C4-2B (cell line): ENCODE measurements at regions not wholly inside any gene's neighbourhood (a gene's known extent, or its start where the extent isn't known, plus 50 kb on each side); places are given as distances from the start of the nearest gene placed in this dataset.

Experiments
- ZFX ChIP-seq: fragments of 450-650 bp; IDR thresholded peaks from 2 replicates; pipeline ENCODE4 v1.6.1; 2017
- TF ChIP-seq, protein P1 (sequence below): fragments of 450-650 bp; conservative IDR thresholded peaks from 2 replicates; pipeline ENCODE4 v1.5.1; 2017; ENCODE audit warnings: mild to moderate bottlenecking

DNA sequence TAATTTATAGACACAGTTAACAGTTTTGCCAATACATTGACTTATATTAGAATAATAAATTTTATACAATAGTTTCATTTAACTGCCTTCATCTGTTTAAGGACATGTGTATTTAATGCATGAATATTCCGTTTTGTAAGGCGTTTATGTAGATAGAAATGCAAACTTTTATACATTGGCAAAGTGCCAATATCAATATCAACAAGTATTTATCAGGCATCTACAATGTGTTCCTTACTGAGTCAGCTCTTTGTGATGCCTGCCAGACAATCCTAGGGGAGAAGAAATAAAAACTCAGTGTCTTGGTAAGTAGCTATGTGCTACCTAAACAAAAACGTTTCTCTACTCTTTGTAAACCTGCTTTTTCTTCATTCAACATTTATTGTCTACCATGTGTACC is 1142.2 kb downstream of the C4orf33 start:
- TF ChIP-seq, protein P1, sequence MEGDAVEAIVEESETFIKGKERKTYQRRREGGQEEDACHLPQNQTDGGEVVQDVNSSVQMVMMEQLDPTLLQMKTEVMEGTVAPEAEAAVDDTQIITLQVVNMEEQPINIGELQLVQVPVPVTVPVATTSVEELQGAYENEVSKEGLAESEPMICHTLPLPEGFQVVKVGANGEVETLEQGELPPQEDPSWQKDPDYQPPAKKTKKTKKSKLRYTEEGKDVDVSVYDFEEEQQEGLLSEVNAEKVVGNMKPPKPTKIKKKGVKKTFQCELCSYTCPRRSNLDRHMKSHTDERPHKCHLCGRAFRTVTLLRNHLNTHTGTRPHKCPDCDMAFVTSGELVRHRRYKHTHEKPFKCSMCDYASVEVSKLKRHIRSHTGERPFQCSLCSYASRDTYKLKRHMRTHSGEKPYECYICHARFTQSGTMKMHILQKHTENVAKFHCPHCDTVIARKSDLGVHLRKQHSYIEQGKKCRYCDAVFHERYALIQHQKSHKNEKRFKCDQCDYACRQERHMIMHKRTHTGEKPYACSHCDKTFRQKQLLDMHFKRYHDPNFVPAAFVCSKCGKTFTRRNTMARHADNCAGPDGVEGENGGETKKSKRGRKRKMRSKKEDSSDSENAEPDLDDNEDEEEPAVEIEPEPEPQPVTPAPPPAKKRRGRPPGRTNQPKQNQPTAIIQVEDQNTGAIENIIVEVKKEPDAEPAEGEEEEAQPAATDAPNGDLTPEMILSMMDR = no peak
- TF ChIP-seq ZFX = no peak
